Hematopoietic multipotent progenitor cell treated with erythropoietin and hydrocortisone succinate and interleukin-3 and kit ligand, for 17 days (in vitro differentiated cells): ENCODE measurements at regions not wholly inside any gene's neighbourhood (a gene's known extent, or its start where the extent isn't known, plus 50 kb on each side); places are given as distances from the start of the nearest gene placed in this dataset.
"Not testable (repeated sequence)": the region's sequence is repeated elsewhere in the genome, so short reads cannot be mapped to it uniquely, and the experiment has no call there.

ENCODE experiments used
- DNase-seq: peaks from one replicate; pipeline ENCODE4 v3.0.0-alpha.2; 2015; ENCODE audit warnings: low spot score

DNA sequence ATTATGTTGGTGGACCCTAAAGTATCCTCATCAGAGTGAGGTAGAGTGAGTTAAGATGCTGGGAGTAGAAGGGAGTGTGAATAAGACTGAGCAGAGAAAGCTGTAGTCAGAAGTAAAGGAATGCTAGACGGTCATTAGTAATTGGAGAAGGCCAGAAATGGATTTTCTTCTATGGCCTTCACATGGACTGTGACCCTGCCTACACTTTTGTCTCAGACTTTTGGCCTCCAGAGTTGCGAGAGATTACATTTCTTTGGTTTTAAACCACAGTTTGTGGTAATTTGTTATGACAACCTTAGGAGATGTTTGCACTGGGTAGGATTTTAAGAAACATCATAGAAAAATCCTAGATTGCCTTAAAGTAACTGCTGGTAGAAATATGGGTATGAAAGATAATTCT is 1267.7 kb upstream of the TMEFF2 start:
- no peak for DNase-seq

- no peak for DNase-seq
Measured at GRCh38 chr2:193461431-193461934, 1266.8 kb upstream of the TMEFF2 start.

- DNase-seq: no peak
Measured at GRCh38 chr2:193446967-193447366, 1252.2 kb upstream of the TMEFF2 start.

DNA sequence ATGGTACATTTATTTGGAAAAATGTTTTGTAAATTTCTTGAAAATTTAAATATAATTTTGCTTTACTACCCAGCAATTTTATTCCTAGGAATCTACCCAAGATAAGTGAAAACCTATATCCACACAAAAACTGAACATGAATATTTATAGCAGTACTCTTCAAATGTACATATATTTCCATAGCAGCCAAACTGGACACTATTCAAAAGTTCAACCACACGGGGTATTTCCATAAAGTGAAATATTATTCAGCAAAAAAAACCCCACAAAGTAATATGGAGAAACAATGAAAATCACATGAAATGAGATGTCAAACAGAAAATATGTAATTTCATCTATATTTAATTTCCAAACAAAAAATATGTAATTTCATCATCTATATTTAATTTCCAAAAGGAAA is 1247.6 kb upstream of the TMEFF2 start:
- no peak for DNase-seq

DNA sequence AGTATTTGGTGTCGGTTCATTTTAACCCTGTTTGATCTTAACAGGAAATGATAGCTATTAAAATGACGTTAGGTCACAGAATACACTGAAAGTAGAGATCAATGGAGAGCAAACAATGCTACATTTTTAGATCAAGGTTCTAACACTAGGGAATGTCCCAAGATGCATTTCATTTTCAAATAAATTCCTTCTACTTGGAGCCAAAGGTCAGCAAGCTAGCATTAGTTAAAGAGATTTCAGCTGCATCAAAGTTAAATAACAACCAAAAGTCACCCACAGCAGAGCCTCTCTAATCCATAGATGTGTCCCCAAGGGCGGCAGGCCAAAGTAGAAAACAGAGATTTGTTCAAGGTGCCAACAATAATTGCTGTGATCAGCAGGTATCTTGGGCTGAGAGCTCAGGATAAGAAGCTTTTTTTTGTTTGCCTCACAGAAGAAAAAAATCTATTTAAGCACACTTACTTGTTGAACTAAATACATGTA is 1233.6 kb upstream of the TMEFF2 start:
- DNase-seq: no peak

GRCh38 chr2:193412368-193412767 is 1217.6 kb upstream of the TMEFF2 start:
- DNase-seq: not testable (repeated sequence)

DNA sequence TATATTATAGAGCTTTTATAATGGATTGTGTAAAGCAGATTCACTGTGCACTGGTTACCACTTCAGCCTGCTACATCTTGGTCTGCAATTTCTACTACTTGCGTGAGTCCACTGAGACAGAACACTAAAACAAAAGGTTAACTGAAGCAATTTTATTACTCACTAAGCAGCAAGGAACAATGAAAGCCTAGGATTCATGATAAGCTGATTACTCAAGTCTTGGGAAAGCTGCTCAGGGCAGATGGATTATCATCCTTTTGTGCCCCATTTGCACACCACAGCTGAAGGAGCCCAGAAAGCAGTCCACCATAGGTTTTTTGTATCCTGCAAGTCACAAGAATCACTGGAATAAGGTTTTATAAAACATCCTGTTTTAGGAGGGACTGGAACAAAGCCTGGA is 1215.2 kb upstream of the TMEFF2 start:
- DNase-seq: no peak

GRCh38 chr2:193382583-193382982 is 1187.8 kb upstream of the TMEFF2 start:
- DNase-seq: no peak

DNA sequence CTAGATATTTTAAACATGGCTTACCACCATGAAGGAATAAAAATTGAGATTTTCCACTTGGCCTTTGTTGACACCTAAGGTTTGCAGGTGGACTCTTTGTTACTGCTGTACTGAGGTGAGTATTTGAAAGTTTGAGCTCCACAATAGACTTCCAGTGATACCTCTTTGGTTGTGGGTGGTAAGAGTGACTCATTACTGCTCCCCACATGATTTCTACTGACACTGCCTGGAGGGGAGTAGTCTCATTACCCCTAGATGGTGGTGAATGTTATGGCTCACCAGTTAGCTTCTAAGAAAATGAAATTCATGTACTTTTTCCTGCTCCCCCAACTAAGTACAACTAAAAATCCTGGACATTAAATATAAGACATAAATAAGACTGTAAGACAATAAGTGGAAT is 1183.1 kb upstream of the TMEFF2 start:
- DNase-seq: no peak

GRCh38 chr2:193373120-193373519 is 1178.4 kb upstream of the TMEFF2 start:
- no peak for DNase-seq

DNA sequence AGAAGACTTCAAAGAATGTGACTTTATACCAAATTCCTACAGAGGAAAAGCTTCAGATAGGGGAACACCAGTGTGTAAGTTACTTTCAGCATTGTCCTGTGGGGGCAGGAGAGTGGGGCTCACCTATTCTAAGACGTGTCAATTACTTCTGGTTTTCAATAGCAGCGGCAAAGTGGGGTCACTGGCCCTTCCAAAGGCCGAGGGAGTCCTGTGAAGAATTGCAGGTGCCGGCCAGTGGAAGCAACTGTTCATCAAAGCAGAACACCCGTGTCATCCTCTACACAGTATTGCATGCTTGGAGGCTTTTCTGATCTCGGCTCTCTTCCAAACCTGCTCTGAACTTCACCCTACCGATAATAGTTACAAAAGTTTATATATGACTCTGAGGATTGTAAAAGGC is 1176.5 kb upstream of the TMEFF2 start:
- DNase-seq: no peak

DNA sequence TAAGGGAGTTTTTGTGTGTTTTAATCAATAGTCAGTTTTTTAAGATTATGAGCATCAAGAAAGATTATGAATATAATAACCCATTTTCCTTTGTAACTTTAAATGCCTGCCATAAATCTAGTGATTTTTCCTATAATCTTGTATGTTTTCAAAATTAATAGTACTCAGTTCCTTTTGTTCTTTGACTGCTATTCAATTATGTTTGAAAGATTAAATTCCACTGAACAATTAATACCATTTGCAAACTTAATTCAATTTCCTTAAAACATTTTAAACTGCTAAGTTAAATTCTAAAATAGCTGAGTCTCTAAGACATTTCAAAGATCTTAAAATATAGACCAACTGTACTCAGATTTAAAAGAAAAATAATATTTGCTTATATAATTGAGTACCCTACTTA is 1173.9 kb upstream of the TMEFF2 start:
- no peak for DNase-seq

GRCh38 chr2:193357508-193357907 is 1162.8 kb upstream of the TMEFF2 start:
- DNase-seq: no peak

- DNase-seq: not testable (repeated sequence)
Measured at GRCh38 chr2:193352665-193353242, 1158.0 kb upstream of the TMEFF2 start.

GRCh38 chr2:193350509-193350908 is 1155.8 kb upstream of the TMEFF2 start:
- DNase-seq: no peak

GRCh38 chr2:193349642-193350041 is 1154.9 kb upstream of the TMEFF2 start:
- DNase-seq: no peak

DNA sequence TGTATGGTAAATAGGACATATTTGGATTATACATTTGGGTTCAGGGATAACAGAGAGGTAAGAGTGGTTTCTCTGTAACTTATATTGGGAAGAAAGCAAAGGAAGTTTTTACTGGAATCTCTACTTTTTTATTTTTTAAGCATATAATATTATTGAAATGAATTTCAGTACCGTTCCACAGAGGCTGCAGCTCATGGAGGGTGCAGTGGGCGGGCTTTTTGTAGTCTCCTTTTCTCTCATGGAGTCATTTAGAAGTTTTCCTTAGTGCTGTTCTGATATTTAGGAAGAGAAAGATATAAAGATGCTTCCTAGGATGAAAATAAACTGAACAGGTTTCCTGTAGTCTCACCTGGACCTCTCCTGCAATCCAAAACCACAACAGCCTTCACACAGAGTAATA is 1153.3 kb upstream of the TMEFF2 start:
- no peak for DNase-seq

DNA sequence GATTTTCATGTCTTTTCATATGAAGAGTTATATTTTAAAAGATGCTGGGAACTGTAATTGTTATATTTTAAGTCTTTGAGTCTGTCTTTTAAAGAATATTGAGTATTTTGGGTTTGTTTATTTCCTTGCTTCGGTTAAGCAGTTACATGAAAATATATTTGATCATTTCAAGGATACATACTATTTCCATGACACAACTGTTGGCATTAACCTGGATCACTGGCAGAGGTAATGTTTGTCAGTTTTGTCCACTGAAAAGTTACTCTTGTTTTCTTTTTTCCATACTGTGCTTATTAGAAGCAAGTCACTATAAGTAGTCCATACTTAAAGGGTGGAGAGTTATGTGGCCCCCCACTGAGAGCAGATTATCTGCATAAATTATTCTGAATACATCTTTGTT is 1142.0 kb upstream of the TMEFF2 start:
- no peak for DNase-seq

DNA sequence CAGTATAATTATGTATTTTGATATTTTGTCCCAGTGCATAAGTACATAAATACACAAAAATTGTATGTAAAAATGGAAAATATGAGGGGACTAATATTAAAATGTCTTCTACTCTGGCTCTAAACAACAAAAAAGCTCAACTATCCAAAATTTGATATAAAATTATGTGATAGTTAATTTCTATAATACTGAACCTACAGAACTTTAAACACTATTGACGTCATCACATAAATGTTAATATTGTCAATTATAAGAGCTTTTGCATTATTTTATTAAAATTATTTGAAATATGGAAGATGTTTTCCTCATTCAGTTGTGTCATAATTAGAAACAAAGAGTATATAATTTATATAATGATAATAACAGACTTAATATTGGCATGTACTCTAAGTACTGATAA is 1139.7 kb upstream of the TMEFF2 start:
- no peak for DNase-seq

DNA sequence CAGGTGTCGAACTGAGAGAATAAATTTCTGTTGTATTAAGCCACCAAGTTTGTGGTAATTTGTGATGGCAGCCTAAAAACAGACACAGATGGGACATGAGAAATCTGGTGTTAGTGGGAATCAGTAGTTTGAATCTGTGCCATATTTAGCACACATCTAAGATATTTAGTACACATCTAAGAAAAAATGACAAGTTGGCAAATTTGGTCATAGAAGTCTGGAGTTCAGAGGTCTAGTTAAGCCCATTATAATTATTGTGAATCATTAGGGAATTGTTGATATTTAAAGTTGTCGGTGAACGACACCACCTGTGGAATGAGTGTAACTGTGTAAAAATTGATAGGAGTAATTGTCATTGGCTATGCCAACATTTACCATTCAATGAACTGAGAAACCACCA is 1138.8 kb upstream of the TMEFF2 start:
- no peak for DNase-seq

DNA sequence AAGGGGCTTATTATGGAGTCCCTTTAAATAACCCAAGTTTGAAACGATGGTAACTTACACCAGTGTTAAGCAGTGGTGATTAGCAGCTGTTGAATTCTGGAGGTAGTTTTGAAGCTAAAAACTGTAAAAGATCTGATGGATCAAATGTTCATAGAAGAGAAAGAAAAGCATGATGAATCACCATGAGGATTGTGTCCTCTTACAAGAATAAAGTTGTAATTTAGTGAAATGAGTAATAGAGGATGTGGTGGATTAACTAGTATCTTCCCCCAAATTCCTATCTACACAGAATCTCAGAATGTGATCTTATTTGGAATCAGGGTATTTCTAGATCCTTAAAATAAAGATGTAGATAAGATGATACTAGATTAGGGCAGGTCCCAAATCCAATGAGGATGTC is 1138.2 kb upstream of the TMEFF2 start:
- no peak for DNase-seq

DNA sequence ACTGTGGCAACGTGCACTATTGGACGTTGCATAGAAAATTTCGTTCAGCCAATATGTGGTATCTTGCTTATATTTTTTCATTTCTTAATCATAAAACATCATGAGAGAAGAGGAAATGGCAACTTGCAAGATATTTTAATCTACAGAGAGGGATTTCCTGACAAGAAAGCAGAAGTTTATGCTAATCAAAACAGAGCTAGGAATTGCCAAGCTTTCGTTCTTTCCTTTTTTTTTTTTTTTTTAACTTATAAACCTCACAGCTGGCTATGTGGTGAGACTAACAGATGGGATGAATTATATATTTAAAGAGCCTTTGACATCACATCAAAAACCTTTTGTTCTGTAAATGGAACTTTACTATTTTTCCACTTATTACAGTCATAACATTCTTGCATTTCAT is 1136.9 kb upstream of the TMEFF2 start:
- no peak for DNase-seq

GRCh38 chr2:193326296-193326695 is 1131.6 kb upstream of the TMEFF2 start:
- no peak for DNase-seq

DNA sequence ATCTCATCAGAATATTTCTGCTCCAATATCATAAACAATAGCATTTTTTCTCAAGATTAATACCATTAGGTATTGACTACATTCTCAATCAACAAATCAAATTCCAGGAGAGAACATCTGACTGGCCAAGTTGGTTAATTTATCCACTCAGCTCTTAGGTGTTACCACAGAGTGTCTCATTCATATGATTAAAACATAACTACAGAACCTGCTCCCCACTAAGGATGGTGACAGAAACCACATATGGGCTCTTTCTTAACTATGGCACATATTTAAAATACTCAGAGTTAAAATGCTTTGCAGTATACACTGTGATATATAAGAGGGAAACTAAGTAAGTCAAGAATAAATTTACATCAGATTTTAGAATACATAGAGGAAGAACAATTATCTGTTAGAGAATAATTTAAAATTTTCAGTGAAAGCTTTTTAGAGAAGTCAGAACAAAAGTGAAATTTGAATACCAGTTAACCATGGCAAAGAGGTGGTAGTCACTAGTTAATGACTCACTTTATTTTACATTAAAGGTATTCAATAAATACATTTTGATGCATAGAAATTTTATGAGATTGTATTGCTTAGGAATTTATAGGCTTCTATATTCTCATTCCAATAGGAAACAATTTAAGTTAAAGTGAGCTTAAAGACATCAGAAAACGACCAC is 1120.8 kb upstream of the TMEFF2 start:
- no peak for DNase-seq
